Liver (tissue), 8 donors: ENCODE measurements at regions not wholly inside any gene's neighbourhood (a gene's known extent, or its start where the extent isn't known, plus 50 kb on each side); places are given as distances from the start of the nearest gene placed in this dataset.

Experiments
- DNase-seq: peaks from one replicate; pipeline ENCODE4 v3.0.0-alpha.2; 2017; ENCODE audit warnings: low spot score
- H3K27ac ChIP-seq, 2 donors: one replicate each; pipeline ENCODE4 v1.7.0; 2013; ENCODE audit warnings: inconsistent platforms in 2 of 2, low read length in 2 of 2, control low read depth in 1 of 2, low read depth in 1 of 2, mild to moderate bottlenecking in 1 of 2
- H3K27me3 ChIP-seq, 4 donors: one replicate each; pipeline versions ENCODE4 v1.6.1 to v1.7.0; 2013; ENCODE audit warnings: low read length in 3 of 4, inconsistent platforms in 1 of 4, mild to moderate bottlenecking in 1 of 4, moderate library complexity in 1 of 4; ENCODE audit not compliant: control insufficient read depth in 4 of 4, insufficient read depth in 4 of 4
- H3K36me3 ChIP-seq, 4 donors: one replicate each; pipeline versions ENCODE4 v1.6.1 to v1.7.0; 2013; ENCODE audit warnings: low read length in 3 of 4, mild to moderate bottlenecking in 3 of 4, low read depth in 1 of 4, moderate library complexity in 1 of 4; ENCODE audit not compliant: control insufficient read depth in 4 of 4, insufficient read depth in 3 of 4
- H3K4me1 ChIP-seq, 4 donors: one replicate each; pipeline versions ENCODE4 v1.6.1 to v1.7.0; 2013; ENCODE audit warnings: low read length in 3 of 4, mild to moderate bottlenecking in 3 of 4, moderate library complexity in 1 of 4; ENCODE audit not compliant: control insufficient read depth in 4 of 4, insufficient read depth in 4 of 4
- H3K4me3 ChIP-seq, 3 donors: one replicate each; pipeline versions ENCODE4 v1.6.1 to v1.7.0; 2013; ENCODE audit warnings: low read length in 3 of 3, control low read depth in 1 of 3, low read depth in 1 of 3, mild to moderate bottlenecking in 1 of 3
- H3K9ac ChIP-seq, 2 donors: one replicate each; pipeline ENCODE4 v1.7.0; 2013; ENCODE audit warnings: low read length in 2 of 2, mild to moderate bottlenecking in 2 of 2, moderate library complexity in 2 of 2, control low read depth in 1 of 2, low read depth in 1 of 2
- H3K9me3 ChIP-seq, 4 donors: one replicate each; pipeline versions ENCODE4 v1.6.1 to v1.7.0; 2013; ENCODE audit warnings: low read length in 3 of 4; ENCODE audit not compliant: control insufficient read depth in 4 of 4
- ATF3 ChIP-seq: IDR thresholded peaks from 2 replicates; pipeline ENCODE4 v1.6.1; 2016; ENCODE audit warnings: antibody characterized with exemption
- CTCF ChIP-seq: fragments of 150-350 bp; IDR thresholded peaks from 2 replicates; pipeline ENCODE4 v1.5.1; 2017; ENCODE audit warnings: improper control_type of control experiment, low read depth, low read length; ENCODE audit not compliant: missing input control
- EGR1 ChIP-seq, 2 donors: IDR thresholded peaks; 2 replicates each; pipeline ENCODE4 v1.6.1; 2016 to 2018; ENCODE audit warnings: antibody characterized with exemption in 2 of 2, low read depth in 2 of 2
- FOXA1 ChIP-seq: IDR thresholded peaks from 2 replicates; pipeline ENCODE4 v1.6.1; 2016; ENCODE audit warnings: antibody characterized with exemption
- FOXA2 ChIP-seq: IDR thresholded peaks from 2 replicates; pipeline ENCODE4 v1.6.1; 2016; ENCODE audit warnings: antibody characterized with exemption
- GABPA ChIP-seq, 2 donors: IDR thresholded peaks in 1 of 2; conservative IDR thresholded peaks in 1 of 2; 2 replicates each; pipeline ENCODE4 v1.6.1; 2016; ENCODE audit warnings: antibody characterized with exemption in 2 of 2, mild to moderate bottlenecking in 1 of 2, moderate library complexity in 1 of 2
- HNF4A ChIP-seq, 2 donors: conservative IDR thresholded peaks; 2 replicates each; pipeline ENCODE4 v1.6.1; 2016; ENCODE audit warnings: antibody characterized with exemption in 2 of 2, mild to moderate bottlenecking in 2 of 2
- HNF4G ChIP-seq: IDR thresholded peaks from 2 replicates; pipeline ENCODE4 v1.6.1; 2016; ENCODE audit warnings: antibody characterized with exemption
- JUND ChIP-seq, 2 donors: IDR thresholded peaks; 2 replicates each; pipeline ENCODE4 v1.6.1; 2016; ENCODE audit warnings: antibody characterized with exemption in 2 of 2
- MAX ChIP-seq: IDR thresholded peaks from 2 replicates; pipeline ENCODE4 v1.6.1; 2016; ENCODE audit warnings: antibody characterized with exemption
- NR2F2 ChIP-seq: IDR thresholded peaks from 2 replicates; pipeline ENCODE4 v1.6.1; 2016; ENCODE audit warnings: antibody characterized with exemption
- RAD21 ChIP-seq, 2 donors: IDR thresholded peaks; 2 replicates each; pipeline ENCODE4 v1.6.1; 2016; ENCODE audit warnings: antibody characterized with exemption in 2 of 2, mild to moderate bottlenecking in 2 of 2
- REST ChIP-seq: IDR thresholded peaks from 2 replicates; pipeline ENCODE4 v1.6.1; 2016; ENCODE audit warnings: antibody characterized with exemption, mild to moderate bottlenecking
- RXRA ChIP-seq, 2 donors: IDR thresholded peaks; 2 replicates each; pipeline ENCODE4 v1.6.1; 2017 to 2018; ENCODE audit warnings: antibody characterized with exemption in 2 of 2, mild to moderate bottlenecking in 1 of 2
- SP1 ChIP-seq: IDR thresholded peaks from 2 replicates; pipeline ENCODE4 v1.6.1; 2018; ENCODE audit warnings: antibody characterized with exemption, mild to moderate bottlenecking
- TAF1 ChIP-seq: conservative IDR thresholded peaks from 2 replicates; pipeline ENCODE4 v1.6.1; 2016; ENCODE audit warnings: antibody characterized with exemption, mild to moderate bottlenecking
- YY1 ChIP-seq: IDR thresholded peaks from 2 replicates; pipeline ENCODE4 v1.6.1; 2016; ENCODE audit warnings: antibody characterized with exemption, mild to moderate bottlenecking
- ZBTB33 ChIP-seq: IDR thresholded peaks from 2 replicates; pipeline ENCODE4 v1.6.1; 2016; ENCODE audit warnings: antibody characterized with exemption
- WGBS: extraction: QIAGEN DNeasy Blood & Tissue Kit; methylation state at CpG from one replicate; pipeline ENCODE4 v1.1.7; 2013; 5-methylcytosine and 5-hydroxymethylcytosine counted together
- donor health status: healthy.
- donor health status: healthy.
- donor health status: healthy.
- donor health status: healthy.
- donor health status: healthy.

GRCh38 chrX:20594985-20595384, 328.3 kb upstream of the RPS6KA3 start:
- H3K9ac ChIP-seq: no peak overlapping the region
- peaks cover 0 to 2% (median 0%) of the 10 kb centered on the region in 4 donors for H3K27me3 ChIP-seq
- no peaks in the 10 kb centered on the region for H3K36me3 ChIP-seq
- H3K4me3 ChIP-seq: no peak overlapping the region
- TF ChIP-seq NR2F2 (no peak), REST (no peak), CTCF (peak; percentile 12), MAX (no peak), ATF3 (no peak), ZBTB33 (no peak), SP1 (no peak), RXRA (IDR thresholded peaks at IDR 0.05) (no peak)
- peaks cover 0 to 2% (median 0%) of the 10 kb centered on the region in 4 donors for H3K4me1 ChIP-seq
- H3K27ac ChIP-seq: no peak overlapping the region
- DNase-seq: no peak
- 78% methylated on average over 2 of the region's 2 CpGs for WGBS
- no peaks in the 10 kb centered on the region for H3K9me3 ChIP-seq

- H3K4me1 ChIP-seq: peaks cover 0 to 2% (median 0%) of the 10 kb centered on the region in 4 donors
- no peaks in the 10 kb centered on the region for H3K9me3 ChIP-seq
- peaks cover 0 to 2% (median 0%) of the 10 kb centered on the region in 4 donors for H3K27me3 ChIP-seq
- no peak for DNase-seq
- WGBS: 88% methylated on average over 2 of the region's 2 CpGs
- no peak overlapping the region for H3K27ac ChIP-seq
- H3K36me3 ChIP-seq: no peaks in the 10 kb centered on the region
- H3K9ac ChIP-seq: no peak overlapping the region
- no peak overlapping the region for H3K4me3 ChIP-seq
- TF ChIP-seq RAD21 (IDR thresholded peaks at IDR 0.05) (no peak), EGR1 (IDR thresholded peaks at IDR 0.05; ENCODE audit: low read depth in 2 of 2) (no peak), YY1 (no peak), CTCF (no peak), SP1 (no peak), MAX (no peak), FOXA1 (no peak), ZBTB33 (no peak), TAF1 (no peak), JUND (IDR thresholded peaks at IDR 0.05) (no peak), HNF4G (no peak), HNF4A (conservative IDR thresholded peaks at IDR 0.05) (no peak), GABPA (IDR thresholded peaks at IDR 0.05 in 1 of 2, conservative IDR thresholded peaks at IDR 0.05 in 1 of 2) (no peak), NR2F2 (no peak), ATF3 (no peak), FOXA2 (no peak)
Measured at GRCh38 chrX:20593836-20594235, 327.1 kb upstream of the RPS6KA3 start.
